SKM-1 (cell line): ENCODE measurements at regions not wholly inside any gene's neighbourhood (a gene's known extent, or its start where the extent isn't known, plus 50 kb on each side); places are given as distances from the start of the nearest gene placed in this dataset.
"Not testable (repeated sequence)": the region's sequence is repeated elsewhere in the genome, so short reads cannot be mapped to it uniquely, and the experiment has no call there.

Experiments
- DNase-seq: peaks from one replicate; lab custom pipeline; 2025; ENCODE audit not compliant: unreplicated experiment; lab: John Stamatoyannopoulos, UW

DNA sequence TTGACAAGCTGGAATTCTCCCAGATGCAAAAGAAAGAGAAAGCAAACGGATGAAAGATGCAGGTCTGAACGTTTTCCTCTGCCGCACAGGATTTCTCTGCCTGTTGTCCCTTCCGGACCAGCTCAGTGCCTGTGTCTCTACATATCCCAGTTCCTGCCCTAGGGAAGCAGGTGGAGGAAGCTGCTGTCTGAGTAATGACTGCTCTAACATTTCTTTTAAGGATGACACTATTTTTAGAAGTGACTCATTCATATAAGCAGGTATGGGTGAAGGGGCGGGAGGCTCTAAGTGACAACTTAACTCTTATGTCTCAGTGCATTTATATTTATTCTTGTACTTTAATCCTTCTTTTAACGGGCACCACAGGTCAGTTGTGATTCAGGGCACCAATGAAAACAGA, 128.8 kb downstream of the SLC24A2 start:
- DNase-seq, result no peak

DNA sequence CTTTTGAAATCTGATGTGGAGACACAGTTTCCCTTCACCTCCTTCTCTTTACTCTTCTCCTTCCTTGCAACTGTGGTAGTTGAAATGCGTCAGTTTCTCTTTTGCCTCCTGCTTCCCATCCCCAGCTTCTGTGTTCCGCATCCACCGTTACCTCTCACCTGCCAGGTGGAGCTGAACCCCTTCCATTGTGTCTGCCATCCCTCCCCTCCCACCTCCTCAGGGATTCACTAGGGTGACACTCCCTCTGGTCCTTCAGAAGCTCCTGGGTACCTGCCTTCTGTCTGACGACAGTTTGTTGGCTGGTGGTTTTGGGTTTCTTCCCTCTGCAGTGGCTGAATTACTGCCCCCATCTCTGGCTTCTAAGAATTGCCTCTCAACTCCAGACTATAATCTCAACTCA, 132.1 kb downstream of the SLC24A2 start:
- no peak for DNase-seq

DNA sequence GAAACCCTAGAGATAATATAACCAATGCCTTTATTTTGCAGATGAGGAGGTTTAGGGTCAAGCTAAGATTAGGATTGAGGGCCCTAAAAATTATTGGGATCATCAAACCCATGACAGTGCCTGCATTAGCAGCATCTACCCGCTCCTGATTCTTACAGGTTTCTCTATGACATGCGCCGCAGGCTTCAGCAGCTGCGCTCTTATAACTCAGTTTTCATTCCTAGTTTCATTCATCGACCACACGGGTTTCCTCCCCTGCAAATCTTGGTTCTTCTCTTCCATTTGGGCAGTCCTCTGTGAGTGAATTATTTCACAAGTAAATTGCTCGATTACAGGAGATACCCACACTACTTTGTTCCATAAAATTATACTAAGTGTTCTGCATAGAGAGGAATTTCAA, 137.2 kb downstream of the SLC24A2 start:
- no peak for DNase-seq

DNA sequence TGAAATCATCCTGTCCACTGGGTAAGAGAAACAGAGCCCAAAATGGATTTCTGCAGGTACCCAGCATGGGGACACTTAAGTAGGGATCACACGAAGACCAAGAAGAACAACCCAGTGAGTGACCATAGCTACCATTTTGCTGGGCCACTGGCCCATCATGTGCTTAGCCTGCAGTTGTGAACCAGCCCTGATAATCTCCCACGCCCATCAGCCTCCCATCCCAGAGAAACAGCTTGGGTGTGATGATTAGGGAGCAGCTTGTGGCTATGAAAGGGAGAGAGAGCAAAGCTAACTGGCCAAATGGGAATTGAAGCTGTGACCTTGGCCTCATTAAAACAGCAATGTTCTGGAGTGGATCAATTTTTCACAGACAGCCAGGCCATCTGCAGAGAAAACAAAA, 138.5 kb downstream of the SLC24A2 start:
- DNase-seq, result no peak

DNA sequence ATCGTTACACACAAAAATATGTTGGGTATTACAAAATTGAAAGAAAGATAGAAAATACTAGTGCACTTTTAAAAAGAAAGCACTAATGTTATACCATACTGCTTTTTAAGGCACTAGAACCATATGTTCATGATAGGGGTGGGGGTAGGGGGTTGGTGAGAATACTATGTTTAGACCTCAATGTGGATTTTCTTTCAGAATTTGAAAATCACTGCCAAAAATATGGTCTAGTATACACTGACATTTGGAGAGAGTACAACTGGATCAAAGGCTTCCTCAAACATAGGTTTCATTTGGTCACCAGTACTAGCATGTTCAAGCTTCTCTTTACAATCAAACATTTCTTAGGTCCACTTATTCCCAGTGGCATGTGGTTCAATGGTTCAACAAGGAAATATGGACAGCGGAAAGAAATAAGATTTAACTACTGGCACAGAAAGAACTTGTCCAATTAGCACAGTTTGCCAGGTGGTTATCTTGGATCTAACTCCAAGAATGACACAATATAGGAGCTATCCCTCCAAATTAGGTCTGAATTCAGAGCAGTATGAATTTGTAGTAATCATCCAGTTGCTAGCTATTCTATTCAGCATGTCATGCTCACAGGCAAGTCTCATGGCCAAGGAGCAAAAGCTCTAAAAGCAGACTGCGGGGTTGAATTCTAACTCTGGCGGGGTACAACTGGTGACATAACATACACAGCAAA, 139.3 kb downstream of the SLC24A2 start:
- DNase-seq, result no peak

DNA sequence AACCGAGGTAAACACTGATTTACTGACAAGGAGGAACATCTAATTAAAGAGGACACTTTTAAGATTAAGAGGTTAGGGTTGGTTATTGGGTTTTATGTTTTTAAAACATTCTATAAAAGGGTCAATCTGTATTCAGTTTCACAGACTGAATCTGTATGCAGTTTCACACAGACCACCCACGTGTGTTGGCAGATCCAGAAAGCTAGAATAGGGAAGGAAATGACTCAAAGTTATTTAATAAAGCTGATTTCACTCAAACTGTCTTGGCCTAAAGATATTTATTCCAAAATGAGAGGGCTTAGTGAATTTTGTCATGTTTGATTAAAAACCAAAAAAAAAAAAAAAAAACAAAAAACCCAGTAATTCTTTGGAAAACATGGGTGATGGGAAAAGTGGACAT, 140.2 kb downstream of the SLC24A2 start:
- no peak for DNase-seq

DNA sequence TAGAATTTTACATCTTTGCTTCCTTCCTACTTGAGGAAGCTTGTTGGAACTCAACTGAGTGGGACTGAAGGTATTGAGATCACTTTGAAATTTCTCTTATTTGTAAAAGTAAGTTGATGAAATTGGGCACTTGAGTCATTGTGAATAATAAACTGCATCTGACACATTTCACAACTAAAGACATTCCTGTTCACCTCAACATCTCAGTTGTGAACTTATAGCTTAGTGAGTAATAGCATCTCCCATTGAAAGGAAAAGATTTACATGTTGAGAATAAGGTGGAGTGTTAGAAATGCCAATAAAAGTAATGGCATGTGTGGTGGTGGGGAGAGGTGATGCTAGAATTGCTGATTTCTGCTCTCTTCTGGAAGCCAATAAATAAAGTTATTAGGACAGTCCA, 145.0 kb downstream of the SLC24A2 start:
- DNase-seq, result no peak

DNA sequence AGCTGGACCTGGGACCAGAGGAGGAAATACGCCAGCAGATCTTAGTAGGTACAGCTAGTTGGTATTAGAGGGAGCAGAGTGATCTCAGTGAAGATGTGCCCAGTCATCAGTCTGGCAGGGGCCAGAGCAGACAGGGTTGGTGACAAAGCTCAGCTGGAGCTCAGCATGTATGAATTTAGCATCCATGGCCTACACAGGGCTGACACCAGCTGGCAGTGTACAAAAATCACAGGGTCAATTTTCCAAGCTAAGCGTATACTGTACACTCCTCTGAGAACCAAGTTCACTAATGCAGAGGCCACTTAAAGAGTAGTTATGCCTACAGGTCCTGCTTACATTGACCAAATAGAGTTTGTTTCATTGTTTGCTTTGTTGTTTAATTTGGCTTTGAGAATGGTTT, 146.6 kb downstream of the SLC24A2 start:
- DNase-seq, result no peak

DNA sequence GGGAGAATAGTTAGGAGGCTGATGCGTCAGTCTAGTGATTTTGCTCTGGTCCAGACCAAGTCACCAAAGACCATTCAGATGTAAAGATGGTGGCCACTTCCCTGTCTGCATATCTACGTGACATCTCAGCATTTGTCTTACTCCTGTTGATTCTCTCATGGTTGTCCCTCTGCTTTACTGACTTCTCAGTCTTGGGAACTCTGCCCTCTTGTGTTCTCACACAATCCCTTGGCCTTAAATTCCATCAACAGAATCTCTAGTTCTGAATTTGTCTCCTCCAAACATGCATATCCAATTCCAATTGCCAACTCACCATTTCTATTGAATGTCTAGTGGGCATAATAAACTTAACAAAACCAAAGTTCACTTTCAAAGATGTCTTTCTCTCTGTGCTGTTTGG, 147.8 kb downstream of the SLC24A2 start:
- no peak for DNase-seq

DNA sequence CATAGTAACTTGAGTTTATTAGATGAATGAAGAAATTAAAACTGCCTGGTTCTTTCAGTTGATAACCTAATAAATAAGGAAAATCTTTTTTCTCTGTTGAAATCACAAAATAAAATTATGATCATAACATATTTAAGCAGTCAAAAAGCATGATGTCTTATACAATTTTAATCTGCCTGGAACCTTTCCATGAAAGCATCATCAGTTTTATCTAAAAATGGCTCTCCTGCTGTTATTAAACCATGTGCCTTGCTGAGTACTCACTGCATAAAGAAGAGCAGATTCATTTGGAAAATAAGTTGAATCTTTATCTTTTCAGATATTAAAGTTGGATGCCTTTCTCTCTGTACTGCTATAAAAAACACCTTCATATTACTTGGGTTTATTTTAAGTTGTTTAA, 148.8 kb downstream of the SLC24A2 start:
- no peak for DNase-seq

DNA sequence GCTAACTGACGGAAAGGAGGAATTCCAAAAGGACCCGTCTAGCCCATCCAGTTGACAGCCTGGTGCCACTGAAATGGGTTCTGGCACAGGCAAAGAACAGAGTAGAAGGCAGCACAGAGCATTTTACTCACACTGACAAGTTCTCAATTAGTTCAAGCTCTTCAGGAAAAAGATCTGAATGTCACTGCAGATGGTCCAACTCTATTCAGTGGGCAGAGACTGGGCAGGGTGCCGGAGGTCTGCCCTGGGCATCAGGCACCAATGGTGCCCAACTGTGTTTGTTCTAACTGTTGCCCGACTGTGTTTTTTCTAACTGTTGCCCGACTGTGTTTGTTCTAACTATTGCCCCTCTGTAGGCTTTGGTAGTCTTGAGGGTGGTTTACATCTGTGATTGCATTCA, 151.8 kb downstream of the SLC24A2 start:
- DNase-seq, result no peak

DNA sequence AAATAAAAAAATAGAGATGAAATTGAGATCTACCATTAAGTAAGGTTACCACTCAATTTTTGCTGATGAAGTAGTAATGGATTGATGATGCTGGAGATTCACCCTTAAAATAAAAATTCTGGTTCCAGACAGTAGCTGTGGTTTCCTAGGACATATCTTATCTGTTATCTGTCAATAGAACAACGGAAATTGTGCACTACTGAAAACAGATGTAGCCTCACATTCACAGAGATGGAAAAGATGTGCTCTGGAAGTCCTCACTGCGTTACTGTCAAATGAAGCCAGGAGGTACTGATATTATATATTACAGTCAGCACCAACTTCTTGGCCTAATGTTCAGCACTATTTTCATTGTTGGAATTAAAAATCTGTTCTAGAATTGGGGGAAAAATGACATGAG, 154.0 kb downstream of the SLC24A2 start:
- DNase-seq, result no peak

DNA sequence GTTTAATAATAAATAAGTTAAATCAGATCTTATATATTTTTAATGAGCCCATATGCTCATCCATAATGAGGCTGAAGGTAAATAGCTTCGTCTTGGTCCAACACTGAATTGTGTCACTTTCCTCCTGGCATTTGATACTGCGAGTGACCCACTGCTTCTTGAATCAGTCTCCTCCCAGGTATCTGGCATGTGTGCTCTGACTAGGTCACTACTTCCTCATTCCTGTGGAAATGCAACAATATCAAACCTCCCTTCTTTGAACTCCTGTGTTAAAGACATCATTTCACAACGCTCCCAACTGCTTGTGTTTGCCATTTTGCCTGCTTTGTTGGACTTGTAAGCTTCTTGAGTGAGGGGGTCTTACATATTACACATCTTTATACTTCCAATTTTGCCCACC, 157.7 kb downstream of the SLC24A2 start:
- peak; percentile 59 for DNase-seq

DNA sequence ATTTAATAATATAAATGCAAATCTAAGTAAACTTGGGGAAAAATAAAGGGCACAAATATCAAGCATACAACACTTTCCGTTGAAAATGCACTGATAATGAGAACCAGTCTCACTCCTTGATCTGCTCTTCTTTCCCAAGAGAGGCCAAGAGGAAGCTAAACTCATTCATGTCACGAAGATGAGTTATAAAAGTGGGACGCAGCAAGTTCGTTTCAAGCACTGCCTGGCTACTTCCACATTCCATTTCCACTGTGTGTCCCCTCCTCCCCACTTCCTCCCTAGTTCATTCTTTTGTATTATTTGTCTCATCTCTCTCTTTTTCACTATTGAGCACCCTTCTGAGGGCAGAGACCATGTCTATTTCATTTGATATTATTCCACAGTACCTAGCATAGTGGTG, 158.1 kb downstream of the SLC24A2 start:
- DNase-seq, result peak; percentile 70

DNA sequence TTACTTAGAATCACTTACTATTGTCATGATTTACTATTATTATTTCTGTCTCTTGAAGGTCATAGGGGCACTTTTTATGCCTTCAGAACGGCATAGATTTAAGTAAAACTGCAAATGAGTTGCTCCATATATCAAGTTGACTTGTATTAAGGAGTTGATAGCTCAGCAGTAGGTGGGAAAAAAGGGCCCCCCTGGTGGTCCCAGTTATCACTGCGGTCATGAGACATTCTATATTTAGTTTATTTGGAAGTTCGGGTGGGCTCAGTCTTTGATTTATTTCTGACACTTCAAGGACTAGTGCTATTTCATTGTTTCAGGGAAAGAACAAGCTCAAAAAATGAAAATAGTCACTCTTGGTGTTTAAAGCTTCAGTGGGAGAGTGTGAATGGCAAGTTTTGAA, 159.3 kb downstream of the SLC24A2 start:
- DNase-seq, result no peak

DNA sequence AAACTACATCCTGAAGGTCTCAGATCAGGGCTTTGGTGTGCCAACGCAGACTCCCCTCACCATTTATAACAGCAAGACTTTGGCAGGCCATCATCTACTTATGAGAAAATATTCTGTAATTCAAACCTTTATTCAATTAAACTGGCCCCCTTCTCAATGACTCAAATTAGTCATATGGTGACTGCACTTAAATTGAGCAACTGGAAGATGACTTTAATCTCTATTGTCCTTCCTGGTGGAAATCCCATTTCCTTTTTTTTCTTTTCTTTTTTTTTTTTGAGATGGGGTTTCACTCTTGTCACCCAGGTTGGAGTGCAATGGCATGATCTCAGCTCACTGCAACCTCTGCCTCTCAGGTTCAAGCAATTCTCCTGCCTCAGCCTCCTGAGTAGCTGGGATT, 163.4 kb downstream of the SLC24A2 start:
- not testable (repeated sequence) for DNase-seq

DNA sequence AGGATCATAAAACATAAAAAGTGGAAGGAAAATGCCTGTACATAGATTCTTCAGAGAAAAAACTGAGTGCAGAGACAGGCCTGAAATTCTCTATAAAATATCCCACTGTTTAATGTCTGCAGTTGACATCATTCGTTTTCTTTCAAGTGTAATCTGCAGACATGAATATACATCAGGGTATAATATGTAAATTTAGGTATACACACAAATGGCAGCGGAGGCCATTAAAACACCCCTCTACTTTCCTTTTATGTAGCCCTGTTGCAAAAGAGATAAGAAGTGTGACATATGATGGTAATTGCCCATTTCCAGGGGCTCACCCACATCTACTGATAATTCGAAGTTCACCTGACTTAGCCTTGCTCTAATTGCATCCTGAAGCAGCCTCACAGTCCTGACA, 164.3 kb downstream of the SLC24A2 start:
- DNase-seq, result no peak

DNA sequence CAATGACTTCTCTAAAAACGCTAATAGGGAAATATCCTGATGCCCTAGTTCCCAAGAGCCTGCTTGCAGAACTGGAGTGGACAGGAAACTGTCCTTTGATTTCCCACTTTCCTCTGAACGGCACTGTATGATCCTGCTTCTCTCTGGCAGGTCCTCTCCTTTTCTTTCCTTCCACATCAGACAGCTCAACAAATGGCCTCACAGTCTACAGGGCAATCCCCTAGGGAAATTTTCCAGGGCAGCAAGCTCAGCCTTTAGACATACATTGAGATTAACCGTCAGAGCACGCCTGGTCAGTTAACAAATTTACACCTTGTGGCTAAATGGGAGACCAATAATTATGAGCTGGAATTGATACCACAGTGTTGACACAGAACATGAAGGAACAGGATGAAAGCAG, 164.9 kb downstream of the SLC24A2 start:
- no peak for DNase-seq

DNA sequence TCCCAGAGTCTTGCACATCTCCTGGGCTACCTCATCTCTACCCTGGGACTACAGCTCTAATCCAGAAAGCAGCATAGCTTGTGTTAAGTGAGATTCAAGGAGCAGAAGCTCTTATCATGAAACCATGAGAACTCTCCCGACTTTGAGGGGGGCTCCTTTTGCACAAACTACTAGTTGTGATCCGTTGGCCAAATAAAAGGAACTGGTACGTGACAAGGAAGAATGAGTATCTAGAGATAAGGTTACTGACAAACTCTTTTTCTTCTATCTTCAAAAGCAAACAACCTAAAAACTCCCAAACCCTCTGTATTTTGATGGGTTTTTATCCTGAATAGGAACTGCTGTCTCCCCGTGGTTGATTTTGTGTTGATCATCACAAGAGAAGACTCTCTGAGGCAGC, 168.5 kb downstream of the SLC24A2 start:
- no peak for DNase-seq

DNA sequence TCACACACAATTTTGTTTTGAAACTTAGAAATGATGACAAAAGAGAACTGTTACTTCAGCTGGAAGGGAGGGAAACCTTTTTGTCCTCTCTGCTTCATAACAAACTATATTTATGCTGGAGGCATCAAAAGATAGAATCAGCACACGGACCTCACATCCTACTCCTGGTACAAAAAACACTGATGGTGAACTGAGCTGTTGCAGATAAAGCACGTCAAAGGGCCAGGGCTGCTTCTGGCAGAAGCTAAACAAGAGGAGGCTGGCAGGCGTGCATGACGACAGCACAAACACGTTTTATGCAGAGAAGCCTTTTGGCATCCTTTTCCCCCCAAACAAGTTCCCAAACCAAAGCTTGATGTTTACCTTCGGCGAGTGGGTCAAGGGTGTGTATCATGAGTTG, 169.6 kb downstream of the SLC24A2 start:
- DNase-seq, result no peak

DNA sequence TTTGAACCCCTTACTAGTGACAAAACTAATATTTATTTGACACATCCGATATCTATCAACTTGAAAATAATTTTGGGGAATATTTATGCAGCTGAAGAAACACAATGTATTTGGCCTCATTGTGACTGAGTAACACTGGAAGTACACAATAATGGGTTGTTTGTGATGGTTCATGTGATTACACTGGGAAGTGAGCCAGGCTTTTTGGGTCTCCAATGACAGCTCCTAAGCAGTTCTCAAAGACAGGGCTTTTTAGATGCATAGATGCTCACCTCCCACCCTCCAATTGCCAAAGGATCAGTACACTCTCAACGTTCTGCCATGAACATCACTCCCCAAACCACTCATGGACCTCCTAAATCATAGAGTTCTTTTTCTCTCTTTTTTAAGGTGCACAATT, 170.0 kb downstream of the SLC24A2 start:
- no peak for DNase-seq

DNA sequence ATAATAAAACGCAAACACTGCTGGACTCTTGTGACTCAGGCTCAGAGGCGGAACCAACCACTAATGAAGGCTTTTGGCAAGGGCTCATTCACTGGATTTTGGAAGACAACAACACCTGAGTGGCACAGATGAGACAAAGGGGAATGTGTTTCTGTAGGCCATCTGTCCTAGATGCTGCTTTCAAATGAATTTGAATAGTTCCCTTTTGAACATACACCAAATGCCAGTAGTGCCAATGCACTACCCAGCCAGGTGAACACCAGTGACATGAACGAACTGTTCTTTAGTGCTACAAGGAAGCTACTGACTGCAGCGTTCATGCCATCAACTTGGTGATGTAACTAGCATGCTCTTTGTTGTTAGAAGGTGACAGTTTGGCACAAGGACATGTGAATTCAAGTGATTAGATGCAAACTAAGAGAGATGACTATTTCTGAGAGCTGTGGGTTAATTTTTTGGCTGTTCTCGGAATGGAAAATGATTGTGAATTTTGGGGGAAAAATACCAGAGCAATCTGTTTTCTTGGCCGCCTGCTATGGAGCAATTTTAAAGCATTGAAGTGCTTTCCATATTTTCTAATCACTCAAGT, 173.7 kb downstream of the SLC24A2 start:
- no peak for DNase-seq

DNA sequence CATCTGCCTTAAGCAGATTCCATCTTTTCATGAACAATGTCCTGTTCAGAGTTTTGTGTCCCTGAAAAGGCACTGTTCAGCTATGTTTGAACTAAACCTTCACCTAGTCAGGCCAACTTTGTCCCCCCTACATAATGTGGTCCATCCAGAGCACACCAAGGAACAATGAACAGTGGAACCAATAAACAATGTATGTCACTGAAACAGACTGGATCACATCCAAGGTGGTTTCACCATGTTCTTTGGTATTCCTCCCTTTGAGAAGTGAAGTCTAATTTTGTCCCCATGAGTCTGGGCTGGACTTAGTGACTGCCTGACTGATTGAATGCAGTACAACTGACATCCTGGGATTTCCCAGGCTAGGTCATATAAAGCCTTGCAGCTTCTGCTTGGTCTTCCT, 174.5 kb downstream of the SLC24A2 start:
- no peak for DNase-seq
